PC-9 (cell line): ENCODE measurements at regions not wholly inside any gene's neighbourhood (a gene's known extent, or its start where the extent isn't known, plus 50 kb on each side); places are given as distances from the start of the nearest gene placed in this dataset.

Experiments
- BruUV-seq: library from RNA; stranded (reverse); fragments of 400-500 nt; replicated peaks from 2 replicates; lab custom pipeline; 2021; lab: Mats Ljungman, UMichigan
- CTCF ChIA-PET: fragments of 300-600 bp; sonication (Branson Sonifier 250); formaldehyde crosslinking; loops from one replicate; lab custom pipeline; 2022; ENCODE audit warnings: antibody characterized with exemption; lab: Charles Lee
- POLR2A ChIA-PET: fragments of 300-600 bp; sonication (Branson Sonifier 250); formaldehyde crosslinking; loops from one replicate; lab custom pipeline; 2022; ENCODE audit warnings: antibody characterized with exemption; ENCODE audit not compliant: unreplicated experiment; lab: Charles Lee
- DNase-seq, 2 experiments: peaks; one replicate each; pipeline versions ENCODE4 v3.0.0 to v3.0.0-alpha.2; 2015 to 2022; ENCODE audit warnings: mixed read lengths in 1 of 2
- H2AFZ ChIP-seq: fragments of 200-600 bp; sonication (generic); 2 replicates; pipeline ENCODE4 v1.8.1; 2017; ENCODE audit warnings: antibody characterized with exemption
- H3F3A ChIP-seq: fragments of 200-600 bp; sonication (generic); 2 replicates; pipeline ENCODE4 v1.8.1; 2017; ENCODE audit warnings: antibody characterized with exemption, mild to moderate bottlenecking, low read depth; ENCODE audit not compliant: insufficient read depth
- H3K27ac ChIP-seq: fragments of 200-600 bp; sonication (generic); 2 replicates; pipeline ENCODE4 v1.6.1; 2016; ENCODE audit warnings: mixed run types
- H3K27me3 ChIP-seq: fragments of 200-600 bp; sonication (generic); 2 replicates; pipeline ENCODE4 v1.6.1; 2016; ENCODE audit warnings: low read depth, mixed run types; ENCODE audit not compliant: insufficient read depth
- H3K36me3 ChIP-seq: fragments of 200-600 bp; sonication (generic); 2 replicates; pipeline ENCODE4 v1.6.1; 2016; ENCODE audit warnings: low read depth, mixed run types
- H3K4me1 ChIP-seq: fragments of 200-600 bp; sonication (generic); replicated peaks from 2 replicates; pipeline ENCODE4 v1.6.1; 2016; ENCODE audit warnings: mixed run types; ENCODE audit not compliant: insufficient read depth
- H3K4me2 ChIP-seq: fragments of 200-600 bp; sonication (generic); 2 replicates; pipeline ENCODE4 v1.6.1; 2017; ENCODE audit warnings: mixed run types
- H3K4me3 ChIP-seq: fragments of 200-600 bp; sonication (generic); 2 replicates; pipeline ENCODE4 v1.6.1; 2016; ENCODE audit warnings: mixed run types
- H3K79me2 ChIP-seq: fragments of 200-600 bp; sonication (generic); 2 replicates; pipeline ENCODE4 v1.6.1; 2017; ENCODE audit warnings: low read depth, mixed run types
- H3K9me2 ChIP-seq: fragments of 200-600 bp; sonication (generic); 2 replicates; pipeline ENCODE4 v1.8.1; 2017; ENCODE audit warnings: mild to moderate bottlenecking; ENCODE audit not compliant: insufficient read depth
- H3K9me3 ChIP-seq: fragments of 200-600 bp; sonication (generic); 2 replicates; pipeline ENCODE4 v1.8.1; 2016; ENCODE audit warnings: low read depth; ENCODE audit not compliant: insufficient read depth
- H4K20me1 ChIP-seq: fragments of 200-600 bp; sonication (generic); 2 replicates; pipeline ENCODE4 v1.8.1; 2017; ENCODE audit not compliant: insufficient read depth
- CTCF ChIP-seq: fragments of 200-600 bp; sonication (generic); conservative IDR thresholded peaks from 2 replicates; pipeline ENCODE4 v1.6.1; 2017; ENCODE audit warnings: mixed run types, antibody characterized with exemption, mild to moderate bottlenecking, moderate library complexity
- EZH2 ChIP-seq: fragments of 200-600 bp; sonication (generic); IDR thresholded peaks from 2 replicates; pipeline ENCODE4 v1.8.0; 2017; ENCODE audit warnings: antibody characterized with exemption, low read depth
- intact Hi-C: fragments of 100-400 bp; cut with micrococcal nuclease; formaldehyde crosslinking; loops from one replicate; pipeline ENCODE4 v1.10.0; 2022; ENCODE audit not compliant: unreplicated experiment

DNA sequence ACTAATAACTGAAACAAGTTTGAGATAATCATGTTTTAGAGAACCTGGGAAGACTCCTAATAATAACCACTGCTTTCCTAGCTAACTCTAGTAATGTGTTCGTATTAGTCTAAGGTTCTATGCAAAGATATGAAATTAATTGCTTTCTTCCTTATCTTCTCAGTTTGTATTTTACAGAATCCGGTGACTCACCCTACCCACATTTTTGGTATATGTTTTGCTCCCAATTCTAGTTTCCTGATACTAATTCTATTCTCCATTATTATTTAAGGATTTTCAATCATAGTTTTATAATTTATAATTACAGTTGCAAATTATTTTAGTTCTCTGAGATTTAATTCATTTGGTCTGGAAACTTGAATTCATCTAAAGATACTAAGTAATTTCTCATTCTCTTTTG, 394.6 kb upstream of the SETBP1 start:
- H3K4me1 ChIP-seq, result no peaks in the 10 kb centered on the region
- no peaks in the 10 kb centered on the region for H3K9me2 ChIP-seq
- no peak for DNase-seq
- no peak overlapping the region for H2AFZ ChIP-seq
- no peak overlapping the region for H3K4me3 ChIP-seq
- intact Hi-C loops, result no loop called here
- no peaks in the 10 kb centered on the region for H3K36me3 ChIP-seq
- H3K27me3 ChIP-seq, result no peaks in the 10 kb centered on the region
- H3F3A ChIP-seq, result no peaks in the 10 kb centered on the region
- H3K4me2 ChIP-seq, result no peak overlapping the region
- CTCF ChIA-PET, result no interaction called here
- no peaks in the 10 kb centered on the region for H3K9me3 ChIP-seq
- no peaks in the 10 kb centered on the region for H4K20me1 ChIP-seq
- TF ChIP-seq CTCF, result no peak
- no peak for TF ChIP-seq EZH2
- POLR2A ChIA-PET, result no interaction called here
- H3K79me2 ChIP-seq, result no peaks in the 10 kb centered on the region
- H3K27ac ChIP-seq, result no peak overlapping the region
- BruUV-seq, result no TSS peak

DNA sequence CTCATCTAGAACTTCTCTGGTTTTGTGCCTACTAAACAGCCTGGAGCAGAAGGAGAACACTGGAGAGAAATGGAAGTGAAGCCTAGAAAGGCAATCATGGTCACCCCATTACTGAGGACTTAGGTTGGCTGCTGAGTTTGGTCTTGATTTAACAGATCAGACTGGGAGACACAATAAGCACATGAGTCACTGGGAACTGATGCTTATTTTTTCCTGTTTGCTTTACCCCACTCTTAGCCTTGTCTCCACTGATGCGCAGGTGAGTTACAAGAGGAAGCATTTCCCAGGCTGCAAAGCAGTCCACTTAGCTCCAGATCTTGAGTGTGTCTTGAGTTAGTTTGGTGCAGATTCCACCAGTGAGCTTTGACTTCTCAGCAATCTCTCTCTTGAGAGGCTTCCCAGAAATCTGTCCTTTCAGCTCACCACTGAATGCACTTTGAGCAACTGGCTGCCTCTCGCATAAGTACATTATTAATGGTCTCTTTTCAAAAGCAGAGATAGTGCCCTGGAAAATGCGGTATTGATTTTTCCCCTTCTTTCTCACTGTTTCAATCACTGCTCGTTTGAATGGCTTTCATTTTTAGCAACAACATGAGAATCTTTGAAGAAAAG, 390.2 kb upstream of the SETBP1 start:
- DNase-seq, result no peak
- H3F3A ChIP-seq, result no peaks in the 10 kb centered on the region
- H3K9me2 ChIP-seq, result no peaks in the 10 kb centered on the region; the same call in 1 of the 2 replicates
- H3K4me3 ChIP-seq, result no peak overlapping the region
- H3K4me2 ChIP-seq, result no peak overlapping the region
- ChIA-PET CTCF (no interaction called here), POLR2A (no interaction called here)
- TF ChIP-seq EZH2, result no peak
- TF ChIP-seq CTCF, result no peak
- H4K20me1 ChIP-seq, result 0 out of 2 replicates have a peak, but pooled peaks cover 3% of the 10 kb centered on the region
- H2AFZ ChIP-seq, result no peak overlapping the region
- H3K27ac ChIP-seq, result no peak overlapping the region
- intact Hi-C loops, result no loop called here
- H3K36me3 ChIP-seq, result no peaks in the 10 kb centered on the region
- BruUV-seq, result no TSS peak
- H3K4me1 ChIP-seq, result no peaks in the 10 kb centered on the region
- H3K27me3 ChIP-seq, result no peaks in the 10 kb centered on the region
- no peaks in the 10 kb centered on the region for H3K79me2 ChIP-seq
- no peaks in the 10 kb centered on the region for H3K9me3 ChIP-seq

DNA sequence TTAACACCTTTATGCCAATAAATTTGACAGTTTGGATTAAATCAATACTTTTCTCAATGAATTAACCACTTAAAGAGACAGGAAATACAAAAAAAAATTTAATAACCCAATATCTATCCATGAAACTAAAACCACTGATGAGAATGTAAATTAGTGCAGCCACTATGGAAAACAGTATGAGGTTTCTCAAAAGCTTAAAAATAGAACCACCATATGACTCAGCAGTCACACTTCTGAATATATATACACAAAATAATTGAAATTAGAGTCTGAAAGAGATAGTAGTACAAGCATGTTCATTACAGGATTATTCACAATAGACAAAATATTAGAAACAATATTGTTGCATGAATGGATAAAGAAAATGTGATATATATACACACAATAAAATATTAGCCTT, 382.1 kb upstream of the SETBP1 start:
- Histone ChIP-seq H3F3A (no peaks in the 10 kb centered on the region), H3K79me2 (no peaks in the 10 kb centered on the region), H3K4me3 (no peak overlapping the region), H3K27ac (no peak overlapping the region), H4K20me1 (0 out of 2 replicates have a peak, but pooled peaks cover 3% of the 10 kb centered on the region), H3K9me2 (no peaks in the 10 kb centered on the region; the same call in 1 of the 2 replicates), H3K4me1 (no peaks in the 10 kb centered on the region), H2AFZ (no peak overlapping the region), H3K27me3 (no peaks in the 10 kb centered on the region), H3K9me3 (no peaks in the 10 kb centered on the region), H3K36me3 (no peaks in the 10 kb centered on the region), H3K4me2 (no peak overlapping the region)
- ChIA-PET CTCF (no interaction called here), POLR2A (no interaction called here)
- TF ChIP-seq CTCF (no peak), EZH2 (no peak)
- no peak for DNase-seq
- intact Hi-C loops, result no loop called here
- no TSS peak for BruUV-seq
